HG02588 (cell line): ENCODE measurements at regions not wholly inside any gene's neighbourhood (a gene's known extent, or its start where the extent isn't known, plus 50 kb on each side); places are given as distances from the start of the nearest gene placed in this dataset.

ENCODE experiments used
- ATAC-seq: cut with Tn5 transposase; IDR thresholded peaks from one replicate; pipeline ENCODE4 v1.9.1; 2021; ENCODE audit warnings: mild to moderate bottlenecking, moderate library complexity; ENCODE audit not compliant: unreplicated experiment

DNA sequence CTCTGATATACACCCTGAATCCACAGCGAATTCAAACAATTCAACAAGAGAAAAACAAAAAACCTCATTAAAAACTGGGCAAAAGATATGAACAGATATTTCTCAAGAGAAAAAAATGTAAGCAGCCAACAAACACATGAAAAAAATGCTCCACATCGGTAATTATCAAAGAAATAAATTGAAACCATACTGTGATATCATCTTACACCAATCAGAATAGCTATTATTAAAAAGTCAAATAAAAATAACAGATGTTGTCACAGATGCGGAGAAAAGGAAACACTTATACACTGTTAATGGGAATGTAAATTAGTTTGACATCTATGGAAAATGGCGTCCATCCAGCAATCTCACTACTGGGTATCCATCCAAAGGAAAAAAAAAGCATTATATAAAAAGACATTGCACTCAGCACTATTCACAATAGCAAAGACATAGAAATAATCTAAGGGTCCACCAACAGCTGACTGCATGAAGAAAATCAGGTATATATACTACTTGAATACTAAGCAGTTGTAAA lies 1495.0 kb upstream of the PCDH20 start:
- no peak for ATAC-seq

DNA sequence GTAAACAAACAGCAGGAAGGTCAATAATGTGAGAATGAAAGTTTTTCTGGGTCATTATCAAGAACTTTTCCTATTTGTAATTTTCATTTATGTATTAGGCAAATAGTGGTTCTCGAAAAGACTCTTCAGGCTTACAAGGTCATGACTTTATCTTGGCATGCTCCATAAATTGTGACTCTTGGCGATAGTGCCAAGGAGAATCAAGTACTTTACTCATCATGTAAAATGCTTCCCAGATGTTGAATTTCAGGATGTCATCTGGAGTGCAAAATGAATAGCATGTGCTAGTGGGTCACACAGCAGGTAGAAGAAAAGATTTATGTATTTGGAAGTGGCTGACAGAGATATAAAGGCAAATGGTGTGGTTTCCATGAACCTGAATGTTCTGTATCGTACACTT lies 1492.7 kb upstream of the PCDH20 start:
- no peak for ATAC-seq

DNA sequence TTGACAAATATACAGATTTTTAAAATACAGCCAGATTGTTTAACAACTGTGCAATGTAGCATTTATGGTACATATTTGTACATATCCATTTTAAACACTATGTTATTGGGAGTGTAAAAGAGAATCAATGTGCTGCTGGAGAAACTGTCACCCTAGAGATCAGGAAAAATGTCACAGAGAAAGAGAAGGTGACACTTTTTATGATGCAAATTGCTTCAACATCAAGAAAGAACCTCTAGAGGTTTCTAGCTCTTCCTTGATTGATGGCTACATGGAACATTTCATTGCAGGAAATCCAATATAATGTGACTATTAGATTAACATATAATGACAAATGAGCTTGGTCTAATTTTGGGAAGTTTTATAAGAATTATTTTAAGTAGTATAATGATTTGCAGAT lies 1491.2 kb upstream of the PCDH20 start:
- ATAC-seq, result no peak

DNA sequence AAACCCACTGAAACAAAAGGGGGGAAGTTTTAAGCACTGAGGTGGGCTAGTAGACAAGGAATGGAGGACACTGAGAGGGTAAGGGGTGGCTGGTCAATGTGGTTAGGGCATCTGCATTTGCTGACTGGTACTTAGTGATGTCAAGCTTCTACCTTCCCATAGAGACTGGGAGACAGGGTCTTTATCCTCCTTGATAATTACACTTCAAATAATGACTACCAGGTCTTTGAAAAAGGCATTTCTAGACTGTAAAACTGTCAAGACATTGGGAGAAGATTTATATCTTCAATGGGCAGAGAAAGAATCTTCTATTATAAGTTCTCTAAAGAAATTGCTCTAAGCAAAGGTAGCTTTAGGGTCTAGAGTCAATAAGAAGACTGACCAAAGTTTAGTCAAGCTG lies 1490.8 kb upstream of the PCDH20 start:
- no peak for ATAC-seq

DNA sequence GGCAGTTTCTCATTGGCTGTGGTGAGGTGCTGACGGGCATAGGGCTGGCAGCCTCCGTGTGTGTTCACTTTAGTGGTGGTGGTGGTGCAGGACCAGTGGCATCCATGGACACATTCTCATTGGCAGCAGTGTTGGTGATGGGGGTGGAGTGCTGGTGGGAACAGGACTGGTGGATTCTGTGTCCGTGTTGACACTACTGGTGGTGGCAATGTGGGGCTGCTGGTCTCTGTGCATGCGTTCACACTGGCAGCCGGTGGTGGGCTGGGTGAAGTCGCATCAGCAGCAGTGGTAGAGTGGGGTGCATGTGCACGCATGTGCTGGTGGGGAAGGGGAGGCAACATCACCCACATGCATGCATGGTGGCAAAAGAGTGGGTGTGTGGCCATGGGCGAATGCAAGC lies 1471.4 kb upstream of the PCDH20 start:
- ATAC-seq, result no peak

DNA sequence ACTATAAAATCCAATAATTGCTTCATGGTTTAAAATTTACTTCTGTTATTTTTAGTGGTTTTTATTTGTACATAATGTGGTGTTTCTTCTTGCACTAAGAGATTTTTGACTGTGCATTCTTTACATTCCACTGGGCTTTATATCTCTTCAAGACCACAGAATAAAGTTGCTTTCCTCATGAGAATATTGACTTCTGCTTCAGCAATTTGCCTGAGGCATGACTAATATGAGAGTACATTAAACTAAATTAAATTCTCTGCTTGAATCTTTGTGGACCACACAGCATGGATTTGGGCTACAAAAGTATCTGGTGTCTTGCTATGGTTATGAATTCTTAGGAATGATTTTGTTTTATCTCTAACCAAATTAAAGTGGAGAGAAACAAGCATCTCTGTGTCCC lies 1463.4 kb upstream of the PCDH20 start:
- ATAC-seq, result no peak

DNA sequence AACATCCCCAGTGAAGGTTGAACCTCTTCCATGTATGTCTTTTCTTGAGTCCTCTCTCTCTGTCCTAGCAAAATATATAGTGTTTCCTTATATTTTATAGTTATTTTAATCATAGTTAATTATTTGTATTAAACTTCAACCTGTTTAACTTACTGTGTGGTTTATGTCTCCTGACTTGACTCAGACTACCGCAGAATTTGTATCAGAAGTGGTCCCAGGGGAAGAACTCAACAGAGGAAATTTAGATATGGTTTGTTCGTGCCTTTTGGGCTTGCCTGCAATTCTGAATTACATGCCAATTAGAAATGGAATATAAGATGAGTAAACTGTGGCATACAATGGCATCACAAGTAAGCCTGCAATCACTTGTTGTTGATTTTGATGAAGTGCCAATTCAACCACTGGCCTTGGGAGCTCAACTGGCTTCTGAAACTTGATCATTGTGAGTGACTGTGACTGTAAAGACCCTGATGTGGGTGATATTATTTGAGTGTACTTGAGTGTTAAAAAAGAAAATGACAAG lies 1459.5 kb upstream of the PCDH20 start:
- ATAC-seq, result no peak

DNA sequence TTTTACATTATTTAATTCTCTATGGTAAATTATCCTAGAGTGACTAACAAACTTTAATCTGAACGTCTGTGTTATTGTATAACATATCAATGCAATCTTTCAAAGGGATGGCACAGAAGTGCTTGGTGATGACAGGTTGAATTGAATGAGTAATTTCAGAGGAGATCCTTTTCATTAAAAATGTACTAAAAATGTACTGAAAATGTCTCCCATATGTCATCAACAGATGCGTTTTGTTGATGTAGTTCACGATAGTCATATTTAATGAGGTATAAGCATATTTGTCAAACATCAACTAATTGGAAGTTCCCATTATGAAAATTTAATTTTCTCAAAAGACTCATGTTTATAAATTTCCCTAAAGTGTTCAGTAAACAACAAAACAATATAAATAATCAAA lies 1434.7 kb upstream of the PCDH20 start:
- no peak for ATAC-seq

DNA sequence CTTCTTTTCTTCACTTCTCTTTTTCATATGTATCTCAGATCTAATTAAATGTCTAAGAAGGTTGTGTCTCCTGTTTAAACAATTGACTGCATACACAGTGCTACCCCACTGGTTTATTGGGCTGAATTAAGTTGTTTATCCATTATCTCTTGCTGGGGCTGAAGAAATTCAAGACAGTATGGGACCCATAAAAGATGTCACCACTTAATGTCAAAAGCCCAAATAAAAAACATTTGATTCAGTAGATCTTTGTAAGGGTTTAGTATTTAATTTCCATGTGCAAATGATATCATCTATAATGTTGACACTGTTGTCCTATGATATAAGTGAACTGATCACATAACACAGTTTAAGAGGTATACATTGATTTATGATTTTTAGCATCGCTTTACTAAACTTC lies 1431.9 kb upstream of the PCDH20 start:
- no peak for ATAC-seq

DNA sequence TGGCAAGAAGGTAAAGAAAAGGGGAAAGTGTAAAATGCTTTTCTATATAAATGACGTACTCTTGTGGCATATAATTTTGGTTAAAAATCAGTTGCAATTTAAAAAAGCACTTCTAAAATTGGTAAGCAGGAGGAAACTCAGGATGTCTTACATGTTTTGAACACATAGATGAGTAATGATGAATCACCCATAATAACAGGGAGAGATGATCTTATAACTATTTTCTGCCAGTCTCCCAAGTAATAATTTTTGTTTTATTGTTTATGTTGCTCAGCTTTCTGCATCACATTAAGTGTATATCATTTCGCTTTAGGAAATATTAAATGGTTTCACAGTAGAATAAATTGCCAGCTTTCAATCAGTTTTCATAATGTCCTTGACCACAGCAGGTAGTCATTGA lies 1430.7 kb upstream of the PCDH20 start:
- no peak for ATAC-seq

DNA sequence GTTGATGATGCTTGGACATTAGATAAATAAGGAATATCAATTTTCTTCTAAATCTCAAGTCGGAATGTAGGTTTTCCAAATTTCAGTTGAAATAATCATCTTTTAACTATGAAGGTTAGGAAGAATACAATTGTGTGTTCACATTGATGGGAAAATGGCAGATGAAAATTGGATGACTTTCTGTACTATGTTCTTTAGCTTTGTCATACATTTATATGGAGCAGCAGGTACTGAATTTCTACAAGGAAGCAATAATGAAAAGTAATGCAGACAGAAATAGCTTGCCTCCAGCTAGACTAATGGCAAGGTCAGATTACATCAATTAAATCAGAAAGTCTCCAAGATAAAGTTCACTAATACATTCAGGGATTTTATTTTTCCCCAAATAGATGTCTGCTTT lies 1423.7 kb upstream of the PCDH20 start:
- ATAC-seq, result no peak

DNA sequence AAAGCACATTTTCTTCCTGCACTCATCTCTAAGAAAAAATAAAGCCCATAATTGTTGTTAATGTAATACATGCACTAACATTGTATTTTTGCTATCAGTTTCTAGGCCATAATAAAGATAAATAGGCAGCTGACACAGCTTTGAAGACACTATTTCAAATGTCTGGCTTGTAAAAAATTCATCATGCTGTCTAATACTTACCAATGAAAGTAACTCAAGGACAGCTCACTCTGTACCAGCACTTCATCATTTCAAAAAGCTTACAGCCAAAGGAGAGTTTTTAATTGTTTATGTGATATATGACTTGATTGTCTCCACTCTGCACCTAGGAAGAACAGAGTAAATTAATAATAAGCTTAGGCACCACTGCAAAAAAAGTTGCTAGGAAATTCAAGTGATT lies 1423.3 kb upstream of the PCDH20 start:
- no peak for ATAC-seq

DNA sequence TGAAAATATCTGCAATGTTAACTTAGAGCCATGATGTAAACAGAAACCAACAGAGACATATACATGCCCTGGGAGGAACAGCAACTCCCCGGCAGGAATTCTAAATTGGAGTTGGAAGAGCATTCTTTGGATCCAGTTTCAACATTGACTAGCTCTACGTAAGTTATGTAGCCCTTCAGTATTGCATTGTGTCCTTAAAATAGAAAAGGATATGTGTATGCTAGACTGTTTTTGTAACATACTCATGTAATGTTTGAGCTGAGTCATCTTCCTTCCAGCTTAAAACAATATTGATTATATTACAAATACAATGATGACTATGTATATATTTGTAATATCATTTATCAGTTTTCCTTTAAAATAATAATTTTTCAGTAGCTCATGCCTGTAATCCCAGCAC lies 1422.2 kb upstream of the PCDH20 start:
- no peak for ATAC-seq

DNA sequence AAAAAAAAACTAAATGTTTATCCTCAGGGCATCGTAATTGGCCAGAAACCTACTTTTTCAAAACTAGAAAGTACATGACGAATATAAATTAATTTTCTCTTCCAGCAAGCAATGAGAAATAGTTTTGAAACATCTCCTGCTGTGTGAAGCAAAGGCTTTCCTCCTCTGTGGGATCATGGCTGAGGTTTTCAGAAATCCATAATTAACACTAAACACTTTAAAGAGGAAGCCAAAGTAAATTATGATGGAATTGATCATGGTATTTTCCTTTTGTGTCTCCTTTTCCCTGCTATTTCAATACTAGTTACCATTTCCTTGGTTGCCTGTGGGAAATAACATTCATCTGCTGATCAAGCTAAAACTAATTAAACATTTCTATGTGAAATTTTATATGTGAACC lies 1413.8 kb upstream of the PCDH20 start:
- ATAC-seq, result no peak

DNA sequence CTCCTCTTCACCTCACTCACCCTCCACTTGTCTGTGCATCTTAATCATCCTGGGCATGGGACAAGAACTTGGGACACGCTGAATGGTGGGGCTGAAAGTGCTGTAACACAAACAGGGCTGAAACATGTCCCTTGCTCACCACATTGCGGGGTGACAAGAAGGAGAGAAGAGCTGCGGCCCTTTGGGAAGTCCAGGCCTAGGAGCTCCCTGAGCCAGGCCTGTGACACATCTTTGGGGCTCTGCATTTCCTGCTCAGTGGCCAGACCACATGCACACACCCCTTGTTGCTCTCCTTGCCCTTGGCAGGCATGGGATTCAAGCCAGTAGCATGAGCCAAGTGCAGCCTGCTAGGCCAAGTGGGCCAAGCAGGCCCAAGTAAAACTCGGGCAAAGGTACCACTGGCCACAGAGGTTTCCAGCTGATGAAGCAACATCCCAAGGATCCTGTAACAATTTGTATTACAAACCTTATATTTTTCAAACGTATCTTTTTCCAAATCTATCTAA lies 1384.3 kb upstream of the PCDH20 start:
- ATAC-seq, result no peak

DNA sequence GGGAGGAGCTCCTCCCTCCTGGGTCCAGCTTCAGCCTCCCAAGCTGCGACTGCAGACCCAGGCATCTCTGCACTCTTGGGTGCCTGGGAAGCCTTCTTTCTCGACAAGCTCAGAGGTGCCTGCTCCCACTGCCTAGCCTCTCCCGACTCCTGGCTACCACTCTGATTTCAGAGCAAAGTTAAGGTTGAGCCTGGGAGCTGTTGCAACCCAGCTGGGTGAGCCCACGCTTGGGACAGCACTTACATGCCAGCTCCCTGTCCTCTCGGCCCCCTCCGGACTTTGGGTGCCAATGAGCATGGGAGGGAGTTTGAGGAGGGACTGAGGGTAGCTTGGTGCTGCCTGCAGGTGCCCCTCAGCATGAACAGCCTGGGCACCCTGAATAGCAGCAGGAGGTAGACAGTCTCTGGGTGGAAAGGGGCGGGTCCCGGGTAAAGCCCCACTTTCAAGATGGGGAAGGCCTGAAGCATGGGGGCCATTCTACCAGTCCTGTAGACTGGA lies 1383.4 kb upstream of the PCDH20 start:
- no peak for ATAC-seq

DNA sequence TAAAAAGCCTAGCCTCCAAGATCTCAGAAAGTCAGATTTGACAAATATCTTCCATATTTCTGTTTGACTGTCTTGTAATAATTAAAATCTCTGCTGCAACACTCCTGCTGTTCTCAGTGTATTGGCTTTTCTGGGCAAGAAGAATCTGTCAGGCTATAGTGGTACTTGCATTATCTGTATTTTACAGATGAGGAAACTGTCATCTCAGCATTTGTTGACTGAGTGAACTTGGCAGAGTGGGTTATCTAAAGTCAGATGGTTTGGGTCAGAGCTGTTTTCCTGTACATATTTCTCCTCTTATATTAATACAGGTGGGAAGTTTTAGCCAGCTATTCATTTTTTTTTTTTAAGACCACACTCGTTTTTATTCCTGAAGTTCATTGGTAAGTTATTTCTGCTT lies 1378.2 kb upstream of the PCDH20 start:
- ATAC-seq, result no peak

DNA sequence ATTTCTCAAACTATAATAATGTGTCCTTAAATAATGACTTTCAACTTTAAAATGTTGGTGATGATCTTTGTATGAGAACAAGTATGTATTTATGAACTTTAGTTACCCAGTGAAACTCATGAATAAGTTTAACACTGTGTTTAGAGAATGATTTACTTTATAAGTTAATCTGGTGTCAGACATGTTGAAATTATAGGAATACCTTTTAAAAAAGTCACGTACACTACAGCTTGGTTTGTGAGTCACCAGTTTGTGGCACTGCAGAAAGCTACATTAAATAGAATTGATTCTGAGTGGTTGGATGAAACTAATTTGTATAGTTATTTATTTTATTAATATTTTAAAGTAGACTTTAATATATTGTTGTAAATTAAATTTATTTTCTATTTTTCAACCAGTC lies 1366.2 kb upstream of the PCDH20 start:
- ATAC-seq, result no peak

DNA sequence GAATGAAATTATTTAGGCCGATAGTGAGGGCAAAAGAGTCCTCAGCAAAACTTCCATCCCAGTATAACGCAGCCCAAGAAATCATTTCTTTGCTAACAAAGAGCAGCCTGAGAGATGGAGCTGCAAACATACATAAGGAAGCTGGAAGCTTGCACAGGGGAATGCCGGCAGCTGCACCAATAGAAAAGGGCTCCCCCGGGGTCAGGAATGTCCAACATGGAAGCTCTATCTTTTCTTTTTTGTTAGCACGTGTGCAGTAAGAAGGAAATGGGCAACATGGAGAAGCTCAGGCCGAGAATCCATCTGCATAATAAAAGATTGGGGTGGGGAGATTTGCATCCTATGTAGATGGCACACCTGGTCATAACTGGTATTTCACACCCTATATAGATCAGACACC lies 1363.5 kb upstream of the PCDH20 start:
- ATAC-seq, result no peak

DNA sequence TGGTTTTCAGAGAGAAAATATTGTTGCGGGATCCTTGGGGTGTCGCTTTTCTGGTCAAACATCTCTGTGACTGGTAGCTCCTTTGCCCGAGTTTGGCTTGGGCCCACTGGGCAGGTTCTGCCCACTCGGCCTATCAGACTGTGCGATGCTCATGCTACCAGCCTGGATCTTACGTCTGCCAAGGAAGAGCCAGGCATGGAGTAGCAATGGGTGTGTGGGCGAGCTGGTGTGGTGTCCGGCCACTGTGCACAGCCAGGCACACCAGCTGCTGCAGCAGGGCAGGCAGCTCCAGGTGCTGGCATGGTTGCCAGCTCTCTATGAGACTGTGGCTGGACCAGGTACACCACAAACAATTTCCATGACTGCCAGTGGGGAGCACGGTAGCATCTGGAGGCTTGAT lies 1351.8 kb upstream of the PCDH20 start:
- no peak for ATAC-seq

DNA sequence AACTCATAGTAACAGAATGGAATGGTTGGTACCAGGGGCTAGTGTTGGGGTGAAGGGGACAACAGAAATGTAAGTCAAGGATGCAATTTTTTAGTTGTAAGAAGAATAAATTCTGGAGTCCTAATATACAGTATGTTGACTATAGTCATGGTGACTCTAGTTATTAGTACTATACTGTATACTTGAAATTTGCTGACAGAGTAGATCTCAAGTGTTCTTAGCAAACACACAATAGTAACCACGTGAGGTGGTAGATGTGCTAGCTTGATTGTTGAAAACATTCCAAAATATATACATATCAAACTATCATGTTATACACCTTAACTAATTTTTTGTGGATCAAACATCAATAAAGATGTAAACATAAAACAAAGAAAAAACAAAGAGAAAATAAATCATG lies 1345.1 kb upstream of the PCDH20 start:
- ATAC-seq, result no peak

DNA sequence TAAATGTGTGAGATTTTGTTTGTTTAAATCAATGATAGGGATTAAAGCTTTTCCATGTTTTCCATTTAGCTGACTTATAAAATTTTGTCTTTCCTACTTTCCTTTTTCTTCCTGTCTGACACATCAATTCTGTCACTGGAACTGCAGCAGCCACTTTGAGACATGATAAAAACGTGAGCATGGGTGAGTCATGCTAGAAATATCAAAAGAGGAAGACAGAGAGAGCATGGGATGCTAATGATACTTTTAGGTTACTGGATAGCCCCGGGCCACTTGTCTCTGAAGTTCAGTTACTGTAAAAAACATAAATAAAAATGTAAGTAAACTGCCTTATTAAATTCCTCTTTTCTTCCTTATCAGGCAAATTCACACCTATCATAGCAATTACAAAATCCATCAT lies 1332.0 kb upstream of the PCDH20 start:
- no peak for ATAC-seq

DNA sequence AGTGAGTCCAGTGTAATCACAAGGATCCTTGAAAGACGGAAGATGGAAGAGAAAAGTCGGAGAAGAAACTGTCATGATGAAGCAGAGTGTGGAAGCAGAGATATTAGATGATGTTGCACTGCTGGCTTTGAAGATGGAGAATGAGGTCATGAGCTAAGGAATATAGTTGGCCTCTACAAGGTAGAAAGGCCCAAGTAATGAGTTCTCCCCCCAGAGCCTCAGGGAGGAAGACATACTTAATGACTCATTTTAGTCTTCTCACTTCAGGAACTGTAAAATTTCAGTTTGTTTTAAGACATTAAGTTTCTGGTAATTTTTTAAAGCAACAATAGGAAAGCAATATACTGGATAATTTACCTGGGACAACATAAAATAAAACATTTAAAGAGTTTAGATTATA lies 1331.5 kb upstream of the PCDH20 start:
- ATAC-seq, result no peak
